Activated CD8-positive, alpha-beta memory T cell treated with anti-CD3 and anti-CD28 coated beads, Interleukin-2, amount 50 U/mL, for 4 hours (primary cell): ENCODE measurements at regions not wholly inside any gene's neighbourhood (a gene's known extent, or its start where the extent isn't known, plus 50 kb on each side); places are given as distances from the start of the nearest gene placed in this dataset.
"Not testable (repeated sequence)": the region's sequence is repeated elsewhere in the genome, so short reads cannot be mapped to it uniquely, and the experiment has no call there.

ENCODE experiments used
- DNase-seq: peaks from one replicate; pipeline ENCODE4 v3.0.0-alpha.2; 2020

DNA sequence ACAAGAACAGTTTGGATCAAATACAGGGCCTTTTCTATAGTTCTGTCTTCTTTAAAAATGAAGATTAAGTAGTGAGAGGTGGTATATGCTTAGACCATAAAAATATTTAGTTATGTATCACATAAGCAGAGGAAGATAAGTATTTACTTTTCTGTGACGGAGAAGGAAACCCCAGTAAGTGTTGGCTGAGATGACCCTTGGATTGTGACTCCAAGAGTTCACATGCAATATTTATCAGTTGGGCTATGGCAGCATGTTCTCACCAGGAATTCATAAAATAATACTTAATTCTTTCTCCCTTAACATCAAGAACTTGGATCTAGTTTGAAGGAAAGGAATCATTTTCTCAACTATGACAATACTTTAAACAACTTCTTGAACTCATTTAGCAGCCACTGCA lies 98.4 kb upstream of the TBX18 start:
- DNase-seq = no peak

DNA sequence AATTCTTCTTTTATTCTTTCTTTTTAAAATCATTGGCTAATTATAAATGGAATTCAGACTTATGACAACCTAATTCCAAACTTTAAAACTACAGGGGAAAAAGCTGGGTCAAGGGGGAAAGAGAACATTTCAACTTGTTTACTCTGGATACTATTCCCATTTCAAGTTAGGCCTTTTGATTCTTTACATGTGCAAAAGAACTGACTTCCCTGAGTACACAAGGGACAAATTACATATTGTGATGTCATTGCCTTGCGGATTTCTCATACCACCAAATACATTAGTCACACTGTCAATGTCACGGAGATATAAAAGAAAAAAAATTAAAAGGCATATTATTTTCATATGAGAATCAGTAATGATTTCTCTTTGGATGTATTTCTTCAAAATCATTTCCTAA lies 96.5 kb upstream of the TBX18 start:
- DNase-seq = no peak

DNA sequence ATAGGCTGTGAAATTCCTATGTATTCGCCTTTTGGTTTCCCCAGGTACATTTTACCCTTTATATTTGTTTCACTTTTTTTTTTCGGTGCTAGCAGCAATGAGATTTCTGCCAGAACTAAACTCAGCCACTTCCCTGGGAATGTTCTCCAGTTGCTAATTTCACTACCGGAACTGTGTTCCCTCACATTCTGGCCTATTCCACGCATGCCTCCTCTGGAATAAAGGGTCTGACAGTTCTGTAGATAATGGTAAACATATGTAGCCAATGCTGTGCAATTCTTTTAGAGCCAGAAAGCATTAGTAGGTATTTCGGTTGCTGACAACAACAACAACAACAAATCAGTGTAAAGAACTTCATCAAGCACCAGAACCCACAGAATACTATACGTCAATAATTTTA lies 96.1 kb upstream of the TBX18 start:
- DNase-seq = no peak

DNA sequence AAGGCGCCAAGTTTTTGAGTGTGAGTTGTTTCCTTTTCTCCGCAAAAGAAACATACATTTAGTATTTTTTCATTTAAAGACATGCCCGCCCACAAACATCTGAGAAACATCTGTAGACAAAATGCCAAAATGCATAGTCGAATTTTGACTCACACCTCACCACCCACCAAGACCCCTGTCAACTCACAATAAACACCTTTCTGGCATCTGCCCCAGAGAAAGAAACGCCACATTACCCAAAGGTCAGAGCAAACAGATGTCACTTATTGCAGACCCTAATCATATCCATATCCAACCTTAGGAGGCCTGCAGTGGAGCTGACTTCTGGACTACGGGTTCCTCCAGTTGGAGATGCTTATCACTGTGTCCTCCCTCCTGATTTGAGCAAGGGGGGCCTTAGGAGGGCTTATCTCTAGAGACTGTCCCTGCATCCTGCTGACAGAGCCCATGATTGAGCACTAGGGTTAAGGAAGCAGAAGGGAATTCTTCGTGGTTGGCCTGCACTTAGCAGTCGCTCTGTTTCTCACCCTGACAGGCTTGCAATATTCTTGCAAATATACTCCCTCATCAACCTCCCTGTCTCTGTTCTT lies 90.5 kb upstream of the TBX18 start:
- no peak for DNase-seq

DNA sequence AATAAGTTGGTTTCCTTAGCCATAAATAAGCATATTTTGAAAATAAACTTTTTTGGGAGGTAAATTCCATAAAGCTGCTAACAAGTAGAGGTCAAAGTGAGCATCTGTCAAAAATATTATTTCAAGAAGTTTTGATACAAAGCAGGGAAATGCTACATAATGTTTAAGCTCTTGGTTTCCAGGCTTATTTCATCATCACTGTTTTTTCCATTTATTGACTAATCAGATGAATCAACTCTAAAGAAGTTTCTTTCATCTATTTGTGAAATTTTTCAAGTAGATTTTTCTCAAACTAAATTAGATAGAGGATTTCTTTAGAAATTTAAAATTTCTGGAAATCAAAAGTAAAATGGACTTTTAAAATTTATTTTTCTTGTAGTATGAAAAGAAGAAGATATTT lies 89.5 kb upstream of the TBX18 start:
- DNase-seq = no peak

DNA sequence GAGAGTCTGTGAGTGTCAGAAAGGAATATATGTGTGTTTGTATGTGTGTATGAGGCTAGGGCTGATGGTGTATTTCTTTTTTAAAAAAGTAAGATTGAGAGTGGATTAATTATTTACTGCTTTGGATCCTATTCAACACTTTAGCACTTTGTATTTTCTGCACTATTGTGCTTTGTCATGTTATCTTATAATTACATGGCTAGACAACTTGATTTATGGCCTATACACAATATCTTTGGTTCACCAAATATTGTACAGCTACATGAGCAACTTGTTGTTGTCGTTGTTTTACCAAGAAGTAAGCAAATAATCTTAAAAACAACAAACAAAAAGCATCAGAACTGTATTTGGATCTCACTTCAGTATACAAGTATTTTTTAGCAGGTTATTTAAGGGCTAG lies 84.6 kb upstream of the TBX18 start:
- no peak for DNase-seq

DNA sequence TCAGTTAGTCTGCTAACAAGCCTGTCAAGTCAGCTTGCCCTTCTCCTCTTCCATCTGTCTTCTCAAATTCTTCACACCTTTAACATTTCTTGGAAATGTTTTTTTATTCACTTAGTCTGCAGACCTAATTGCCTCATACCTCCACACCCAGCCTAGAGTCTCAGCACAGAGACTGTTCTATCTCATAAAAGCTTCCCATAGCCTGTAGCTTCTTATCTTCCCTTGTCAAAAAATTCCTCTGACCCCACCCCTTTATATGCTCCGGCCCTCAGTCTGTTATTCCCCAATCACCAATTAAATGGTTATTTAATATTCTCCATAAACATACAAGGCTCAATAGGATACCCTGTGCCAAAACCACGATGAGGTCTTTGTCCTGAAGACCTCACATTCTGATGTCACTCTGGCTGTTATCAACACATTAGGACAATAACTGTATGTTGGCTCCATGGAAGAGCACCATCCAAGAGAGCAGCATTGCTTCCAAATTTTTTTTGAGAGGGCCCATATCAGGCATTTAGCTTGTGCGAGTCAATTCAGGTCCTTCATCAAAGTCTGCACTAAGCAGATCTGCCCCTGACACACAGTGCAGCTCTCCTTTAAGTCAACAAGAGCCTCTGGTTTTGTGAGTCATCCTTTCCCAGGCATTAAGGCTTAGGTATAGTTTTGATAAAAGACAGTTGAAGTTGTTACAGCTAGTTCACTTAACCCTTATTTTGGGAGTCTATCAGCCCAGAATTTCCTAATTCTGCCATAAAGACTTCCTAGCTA lies 83.2 kb upstream of the TBX18 start:
- no peak for DNase-seq

DNA sequence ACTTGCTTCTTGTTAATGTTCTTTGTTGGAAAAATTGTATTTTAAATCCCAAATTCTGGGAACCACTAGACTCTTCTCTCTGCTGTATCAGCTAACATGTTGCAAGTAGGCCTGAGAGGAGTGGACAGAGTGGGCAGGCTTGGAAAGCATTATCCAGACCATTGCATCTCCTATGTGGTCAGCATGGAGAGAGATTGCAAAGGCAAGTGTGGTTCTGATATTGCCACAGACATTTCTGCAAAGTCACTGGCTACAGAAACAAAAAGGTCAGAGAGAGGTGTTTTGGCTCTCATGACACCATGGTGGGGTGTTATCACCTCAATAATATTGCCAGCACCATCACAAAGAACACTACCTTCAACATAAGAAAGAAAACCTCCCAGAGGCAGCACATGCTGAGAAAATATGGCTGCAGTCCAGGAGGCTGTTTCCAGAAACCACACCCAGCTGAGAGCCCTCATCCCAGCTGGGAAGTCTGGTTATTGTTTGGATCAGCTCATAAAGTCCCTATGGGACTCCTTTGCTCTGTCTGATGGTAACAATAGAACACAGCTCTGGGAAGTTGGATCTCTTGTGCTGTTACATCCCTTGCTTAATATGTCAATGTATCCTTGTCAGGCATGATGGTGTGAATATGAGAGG lies 78.2 kb upstream of the TBX18 start:
- no peak for DNase-seq

DNA sequence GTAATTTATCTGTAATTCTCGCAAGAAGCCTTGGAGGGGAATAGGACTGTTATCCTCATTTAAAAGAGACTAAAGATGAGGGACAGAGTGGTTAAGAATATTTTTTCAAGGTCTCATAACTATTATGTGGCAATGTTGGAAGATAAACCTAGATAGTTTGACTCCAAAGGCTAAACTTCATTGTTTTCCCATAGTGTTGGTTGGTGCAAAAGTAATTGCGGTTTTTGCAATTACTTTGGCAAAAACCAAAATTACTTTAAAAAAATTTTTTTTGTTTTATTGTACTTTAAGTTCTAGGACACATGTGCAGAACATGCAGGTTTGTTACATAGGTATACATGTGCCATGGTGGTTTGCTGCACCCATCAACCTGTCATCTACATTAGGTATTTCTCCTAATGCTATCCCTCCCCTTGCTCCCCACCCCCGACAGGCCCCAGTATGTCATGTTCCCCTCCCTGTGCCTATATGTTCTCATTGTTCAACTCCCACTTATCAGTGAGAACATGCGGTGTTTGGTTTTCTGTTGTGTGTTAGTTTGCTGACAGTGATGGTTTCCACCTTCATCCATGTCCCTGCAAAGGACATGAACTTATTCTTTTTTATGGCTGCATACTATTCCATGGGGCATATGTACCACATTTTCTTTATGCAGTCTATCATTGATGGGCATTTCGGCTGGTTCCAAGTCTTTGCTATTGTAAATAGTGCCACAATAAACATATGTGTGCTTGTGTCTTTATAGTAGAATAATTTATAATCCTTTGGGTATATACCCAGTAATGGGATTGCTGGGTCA lies 72.9 kb upstream of the TBX18 start:
- not testable (repeated sequence) for DNase-seq

DNA sequence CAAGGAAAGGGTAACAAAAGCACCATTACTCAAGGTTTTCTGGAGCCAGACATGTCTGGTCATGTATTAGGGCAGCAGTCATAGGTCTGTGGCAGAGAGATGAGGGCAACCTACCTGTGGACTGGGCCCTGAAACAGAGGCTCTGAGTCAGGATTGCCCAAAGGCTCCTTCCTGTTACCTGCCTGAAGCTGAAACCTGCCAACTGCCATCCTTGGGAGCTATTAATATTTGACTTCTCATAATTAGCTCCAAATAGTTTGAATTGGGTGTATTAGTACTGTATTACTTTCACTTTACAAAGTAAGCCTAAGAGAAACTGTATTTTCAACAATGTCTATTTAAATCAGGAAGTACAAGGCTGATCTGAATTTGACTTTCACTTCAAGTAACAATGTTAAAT lies 72.0 kb upstream of the TBX18 start:
- DNase-seq = no peak

DNA sequence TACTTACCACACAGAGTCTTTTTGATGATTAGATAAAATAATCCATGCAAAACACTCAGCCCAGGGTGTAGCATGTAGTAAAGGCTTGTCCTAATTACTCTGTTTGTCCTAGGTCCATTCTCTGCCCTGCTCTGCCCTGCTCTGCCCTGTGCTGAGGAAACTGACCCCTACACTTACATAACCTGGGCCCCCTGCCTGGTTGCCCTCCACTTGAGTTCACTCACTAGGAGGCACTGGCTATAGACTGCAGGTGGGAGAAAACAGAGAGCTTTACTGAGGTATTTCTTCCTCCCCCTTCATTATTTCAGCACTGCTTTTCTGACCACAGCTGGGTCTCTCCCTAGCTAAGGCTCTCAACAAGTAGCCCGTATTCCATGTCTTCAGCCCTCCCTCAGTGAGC lies 70.9 kb upstream of the TBX18 start:
- DNase-seq = no peak

DNA sequence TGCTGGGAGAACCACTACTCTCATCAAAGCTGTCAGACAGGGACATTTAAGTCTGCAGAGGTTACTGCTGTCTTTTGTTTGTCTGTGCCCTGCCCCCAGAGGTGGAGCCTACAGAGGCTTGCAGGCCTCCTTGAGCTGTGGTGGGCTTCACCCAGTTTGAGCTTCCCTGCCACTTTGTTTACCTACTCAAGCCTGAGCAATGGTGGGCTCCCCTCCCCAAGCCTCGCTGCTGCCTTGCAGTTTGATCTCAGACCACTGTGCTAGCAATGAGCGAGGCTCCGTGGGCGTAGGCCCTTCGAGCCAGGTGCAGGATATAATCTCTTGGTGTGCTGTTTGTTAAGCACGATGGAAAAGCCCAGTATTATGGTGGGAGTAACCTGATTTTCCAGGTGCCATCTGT lies 67.5 kb upstream of the TBX18 start:
- DNase-seq = not testable (repeated sequence)

DNA sequence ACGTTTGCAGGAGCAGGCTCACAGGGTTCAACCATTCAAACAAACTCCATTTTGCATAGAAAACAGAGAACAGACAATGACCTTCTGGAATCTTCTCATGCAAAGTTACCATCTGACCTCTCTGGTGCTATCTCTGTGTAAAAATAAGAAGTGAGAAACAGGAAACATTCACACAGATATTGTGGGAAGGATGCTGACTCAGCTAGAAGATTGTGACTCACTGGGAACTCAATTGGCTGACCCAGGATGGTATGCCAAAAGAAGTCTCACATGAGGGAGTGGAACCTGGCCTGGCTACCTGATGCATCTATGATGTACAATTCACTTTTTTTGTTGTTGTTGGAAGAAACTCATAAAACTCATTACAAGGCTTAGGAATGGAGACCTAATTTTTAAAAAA lies 61.1 kb upstream of the TBX18 start:
- no peak for DNase-seq

DNA sequence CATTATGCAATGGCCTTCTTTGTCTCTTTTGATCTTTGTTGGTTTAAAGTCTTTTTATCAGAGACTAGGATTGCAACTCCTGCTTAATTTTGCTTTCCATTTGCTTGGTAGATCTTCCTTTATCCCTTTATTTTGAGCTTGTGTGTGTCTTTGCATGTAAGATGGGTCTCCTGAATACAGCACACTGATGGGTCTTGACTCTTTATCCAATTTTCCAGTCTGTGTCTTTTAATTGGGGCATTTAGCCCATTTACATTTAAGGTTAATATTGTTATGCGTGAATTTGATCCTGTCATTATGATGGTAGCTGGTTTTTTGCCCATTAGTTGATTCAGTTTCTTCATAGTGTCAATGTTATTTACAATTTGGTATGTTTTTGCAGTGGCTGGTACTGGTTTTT lies 56.9 kb upstream of the TBX18 start:
- not testable (repeated sequence) for DNase-seq

DNA sequence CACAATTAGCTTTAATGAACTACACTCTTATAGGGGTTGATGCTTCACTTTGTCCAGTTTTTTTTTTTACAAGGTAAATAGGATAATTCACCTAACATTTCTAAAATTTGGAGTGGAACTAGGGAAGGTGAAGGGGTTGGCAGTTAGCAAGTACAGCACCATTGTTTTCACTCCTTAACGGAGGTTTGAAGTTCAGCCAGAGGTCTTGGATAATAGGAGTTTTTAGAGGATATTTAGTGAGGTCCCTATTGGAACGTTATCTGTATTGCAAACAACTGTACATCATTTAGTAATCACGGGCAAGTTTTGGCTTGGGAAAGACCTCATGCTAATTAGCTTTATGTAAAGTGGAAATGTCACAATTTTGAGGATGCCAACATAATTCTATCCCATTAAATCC lies 52.3 kb upstream of the TBX18 start:
- DNase-seq = no peak

DNA sequence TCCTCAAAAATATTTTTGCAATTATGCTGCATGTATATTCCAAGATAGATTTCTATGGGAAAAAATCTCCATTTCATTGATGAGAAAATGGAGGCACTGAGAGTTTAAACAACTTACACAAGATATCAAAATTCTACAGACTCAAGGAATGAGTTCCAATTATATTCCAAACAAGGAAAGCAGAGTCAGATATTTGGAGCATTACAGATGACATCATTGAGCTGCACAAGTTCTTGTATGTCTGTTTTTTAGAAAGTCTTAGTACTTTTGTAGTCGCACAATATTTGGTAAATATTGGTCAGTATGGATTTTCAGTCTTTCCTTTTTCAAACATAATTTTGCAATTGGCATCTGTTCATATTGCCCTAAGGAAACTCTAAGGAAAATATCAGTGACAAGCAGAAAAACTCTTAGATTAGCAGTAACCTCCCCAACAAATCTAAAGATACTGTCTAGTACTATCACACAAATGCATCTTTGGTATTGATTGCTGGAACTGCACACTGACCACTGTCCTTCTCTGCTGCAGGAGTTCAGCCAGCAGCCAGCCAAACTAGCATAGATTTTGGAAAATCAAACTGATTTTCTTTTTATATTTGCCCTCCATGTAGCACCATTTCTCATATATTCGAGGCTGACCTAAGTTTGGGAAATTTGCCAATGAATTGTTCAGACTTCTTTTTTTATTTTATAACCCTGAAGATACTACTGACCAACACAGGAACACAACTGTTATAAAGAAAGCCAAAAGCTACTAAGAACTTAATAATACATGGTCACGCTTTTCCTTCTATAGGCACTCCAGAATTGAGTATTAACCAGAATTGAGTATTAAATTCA lies 51.7 kb upstream of the TBX18 start:
- DNase-seq = no peak
